GM12891 (cell line): ENCODE measurements at regions not wholly inside any gene's neighbourhood (a gene's known extent, or its start where the extent isn't known, plus 50 kb on each side); places are given as distances from the start of the nearest gene placed in this dataset.

Experiments
- POLR2A ChIP-seq: IDR thresholded peaks from 2 replicates; pipeline ENCODE4 v1.6.1; 2011; ENCODE audit warnings: low read depth, low read length, control low read depth
- POLR2AphosphoS5 ChIP-seq: IDR thresholded peaks from 2 replicates; pipeline ENCODE4 v1.6.1; 2011; ENCODE audit warnings: low read depth, low read length, control low read depth

GRCh38 chr9:90012949-90013348, 408.1 kb downstream of the GADD45G start:
- TF ChIP-seq POLR2A: no peak
- no peak for TF ChIP-seq POLR2AphosphoS5
